Amniotic stem cell (primary cell): ENCODE measurements at regions not wholly inside any gene's neighbourhood (a gene's known extent, or its start where the extent isn't known, plus 50 kb on each side); places are given as distances from the start of the nearest gene placed in this dataset.

ENCODE experiments used
- DNase-seq: peaks from one replicate; lab custom pipeline; 2025; lab: John Stamatoyannopoulos, UW

- no peak for DNase-seq
Measured at GRCh38 chr13:95447814-95448213, 104.7 kb upstream of the CLDN10 start.

GRCh38 chr13:95451656-95452055, 100.9 kb upstream of the CLDN10 start:
- DNase-seq, result no peak

GRCh38 chr13:95452375-95452774, 100.1 kb upstream of the CLDN10 start:
- no peak for DNase-seq

- no peak for DNase-seq
Measured at GRCh38 chr13:95455782-95456181, 96.7 kb upstream of the CLDN10 start.

GRCh38 chr13:95456815-95457214, 95.7 kb upstream of the CLDN10 start:
- DNase-seq, result no peak

- DNase-seq, result no peak
Measured at GRCh38 chr13:95457294-95457693, 95.2 kb upstream of the CLDN10 start.

- DNase-seq, result no peak
Measured at GRCh38 chr13:95462801-95463200, 89.7 kb upstream of the CLDN10 start.

GRCh38 chr13:95463531-95463930, 89.0 kb upstream of the CLDN10 start:
- DNase-seq, result no peak

GRCh38 chr13:95470574-95471366, 81.8 kb upstream of the CLDN10 start:
- no peak for DNase-seq

- DNase-seq, result no peak
Measured at GRCh38 chr13:95471960-95472359, 80.6 kb upstream of the CLDN10 start.

GRCh38 chr13:95474992-95475391, 77.5 kb upstream of the CLDN10 start:
- DNase-seq, result no peak

- no peak for DNase-seq
Measured at GRCh38 chr13:95477187-95477586, 75.3 kb upstream of the CLDN10 start.

GRCh38 chr13:95479731-95480130, 72.8 kb upstream of the CLDN10 start:
- no peak for DNase-seq

GRCh38 chr13:95480131-95480545, 72.4 kb upstream of the CLDN10 start:
- no peak for DNase-seq

- no peak for DNase-seq
Measured at GRCh38 chr13:95480791-95481780, 71.4 kb upstream of the CLDN10 start.

GRCh38 chr13:95484052-95484451, 68.5 kb upstream of the CLDN10 start:
- DNase-seq, result no peak

GRCh38 chr13:95485045-95485517, 67.4 kb upstream of the CLDN10 start:
- DNase-seq, result no peak

GRCh38 chr13:95485518-95486144, 66.9 kb upstream of the CLDN10 start:
- DNase-seq, result no peak

GRCh38 chr13:95492044-95492801, 60.3 kb upstream of the CLDN10 start:
- DNase-seq, result no peak

- peak; percentile 32 for DNase-seq
Measured at GRCh38 chr13:95494082-95494681, 58.3 kb upstream of the CLDN10 start.

- DNase-seq, result no peak
Measured at GRCh38 chr13:95496485-95496884, 56.0 kb upstream of the CLDN10 start.
